Esophagus muscularis mucosa (tissue), 4 donors: ENCODE measurements at regions not wholly inside any gene's neighbourhood (a gene's known extent, or its start where the extent isn't known, plus 50 kb on each side); places are given as distances from the start of the nearest gene placed in this dataset.

Experiments used
- CTCF ChIP-seq, 3 experiments: fragments of 200-600 bp in 2 of 3; fragments of 450-650 bp in 1 of 3; sonication (generic) in 2 of 3; IDR thresholded peaks; one replicate each; pipeline ENCODE4 v1.5.1; 2017 to 2019; ENCODE audit warnings: antibody characterized with exemption in 3 of 3, mild to moderate bottlenecking in 2 of 3, moderate library complexity in 1 of 3
- EP300 ChIP-seq: sonication (generic); formaldehyde crosslinking; IDR thresholded peaks from one replicate; pipeline ENCODE4 v1.6.1; 2017; ENCODE audit warnings: antibody characterized with exemption
- POLR2A ChIP-seq: fragments of 450-650 bp; IDR thresholded peaks from one replicate; pipeline ENCODE4 v1.6.1; 2017; ENCODE audit warnings: antibody characterized with exemption, moderate library complexity, mild to moderate bottlenecking, low read depth
- POLR2AphosphoS5 ChIP-seq, 2 donors: sonication (generic); formaldehyde crosslinking; IDR thresholded peaks; one replicate each; pipeline ENCODE4 v1.6.1; 2017; ENCODE audit warnings: antibody characterized with exemption in 2 of 2

GRCh38 chr1:188277771-188278170 is 1449.0 kb downstream of the PLA2G4A start:
- no peak for TF ChIP-seq POLR2AphosphoS5 (IDR thresholded peaks at IDR 0.05)
- TF ChIP-seq EP300 = no peak
- TF ChIP-seq CTCF (IDR thresholded peaks at IDR 0.05) = no peak
- no peak for TF ChIP-seq POLR2A
